NCI-H128 (cell line): ENCODE measurements at regions not wholly inside any gene's neighbourhood (a gene's known extent, or its start where the extent isn't known, plus 50 kb on each side); places are given as distances from the start of the nearest gene placed in this dataset.
"Not testable (repeated sequence)": the region's sequence is repeated elsewhere in the genome, so short reads cannot be mapped to it uniquely, and the experiment has no call there.

Experiments used
- DNase-seq: peaks from one replicate; lab custom pipeline; 2025; ENCODE audit not compliant: unreplicated experiment; lab: John Stamatoyannopoulos, UW

GRCh38 chr4:127469959-127470809 lies 162.6 kb upstream of the INTU start:
- no peak for DNase-seq

DNA sequence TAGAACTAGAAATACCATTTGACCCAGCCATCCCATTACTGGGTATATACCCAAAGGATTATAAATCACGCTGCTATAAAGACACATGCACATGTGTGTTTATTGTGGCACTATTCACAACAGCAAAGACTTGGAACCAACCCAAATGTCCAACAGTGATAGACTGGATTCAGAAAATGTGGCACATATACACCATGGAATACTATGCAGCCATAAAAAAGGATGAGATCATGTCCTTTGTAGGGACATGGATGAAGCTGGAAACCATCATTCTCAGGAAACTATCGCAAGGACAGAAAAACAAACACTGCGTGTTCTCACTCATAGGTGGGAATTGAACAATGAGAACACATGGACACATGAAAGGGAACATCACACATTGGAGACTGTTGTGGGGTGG lies 154.5 kb upstream of the INTU start:
- not testable (repeated sequence) for DNase-seq

DNA sequence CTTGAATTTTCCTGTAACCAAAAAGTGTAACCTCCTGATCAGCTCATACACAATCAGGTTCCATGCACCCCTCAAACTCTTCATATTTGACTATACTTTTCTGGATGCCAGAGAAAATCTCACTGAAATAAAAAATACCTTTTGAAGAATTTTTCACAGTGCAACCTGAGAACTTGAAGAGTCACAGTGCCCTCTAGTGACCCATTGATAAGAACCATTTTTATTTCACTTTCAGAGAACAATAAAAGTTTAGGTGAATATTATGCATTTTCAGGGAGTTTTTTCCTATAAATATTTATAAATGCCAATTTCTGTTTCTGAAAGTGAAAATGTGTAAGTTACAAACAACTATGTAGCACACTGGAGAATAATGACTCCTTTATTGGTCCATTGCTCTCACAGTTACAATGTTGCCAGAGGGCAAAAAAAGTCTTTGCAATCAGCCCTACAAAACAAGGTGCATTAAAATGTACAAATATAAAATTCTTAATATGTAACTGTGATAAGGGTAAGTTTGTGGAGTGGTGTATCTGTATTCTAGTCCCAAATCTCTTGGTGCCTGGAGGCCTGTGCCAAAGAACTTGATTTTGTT lies 153.6 kb upstream of the INTU start:
- no peak for DNase-seq

DNA sequence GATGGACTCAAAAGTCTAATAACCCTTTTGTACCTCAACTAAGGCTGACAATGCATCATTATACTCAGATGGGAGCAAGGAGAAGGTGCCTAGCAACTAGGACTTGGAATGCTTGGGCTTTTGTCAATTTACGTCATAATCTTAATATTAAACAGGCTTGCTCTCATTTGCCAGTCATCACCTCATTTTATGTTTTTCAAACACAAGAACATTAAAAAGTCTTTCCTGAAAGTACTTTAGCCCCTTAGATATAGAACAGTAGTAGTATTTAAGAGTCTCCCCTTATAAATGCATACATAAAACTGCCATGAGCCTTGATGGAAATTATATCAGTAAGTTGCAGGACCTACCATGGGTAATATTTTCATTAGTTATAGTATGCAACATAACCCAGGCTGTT lies 150.7 kb upstream of the INTU start:
- DNase-seq: no peak

DNA sequence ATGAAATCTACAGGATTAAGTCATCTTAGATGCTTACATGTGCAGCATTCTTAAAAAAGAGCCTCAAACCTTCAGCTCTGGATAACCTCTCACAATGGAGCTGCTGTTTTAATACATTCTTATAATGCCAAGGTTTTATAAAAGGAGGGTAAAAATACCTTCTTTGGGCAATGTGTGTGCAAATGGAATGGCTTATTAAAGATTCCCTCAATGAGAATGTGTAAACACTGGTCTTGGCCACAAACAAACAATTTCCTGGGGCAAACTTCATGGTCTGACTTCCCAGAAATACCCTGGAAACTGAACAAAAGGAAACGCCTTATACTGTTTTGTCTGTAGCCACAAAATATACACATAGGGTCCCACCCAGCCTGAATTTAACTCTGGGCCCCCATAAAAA lies 148.6 kb upstream of the INTU start:
- no peak for DNase-seq

DNA sequence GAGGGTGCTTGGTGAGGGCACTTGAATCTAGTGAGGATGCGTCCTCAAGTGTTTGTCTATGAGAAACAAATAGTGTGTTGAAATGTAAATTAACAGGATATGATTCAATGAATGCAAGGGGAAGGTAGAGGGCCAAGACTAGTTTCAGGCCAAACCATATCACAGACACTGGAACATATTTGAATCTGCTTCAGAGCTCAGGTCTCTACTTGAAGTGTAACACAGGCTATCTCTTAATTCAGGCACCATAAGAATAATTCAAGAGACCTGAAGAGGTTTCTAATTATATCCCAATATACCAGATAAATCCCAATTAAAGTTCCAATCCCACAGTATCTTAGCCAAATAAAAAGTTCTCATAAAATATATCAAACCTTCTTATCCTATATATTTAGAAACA lies 146.5 kb upstream of the INTU start:
- DNase-seq: no peak

DNA sequence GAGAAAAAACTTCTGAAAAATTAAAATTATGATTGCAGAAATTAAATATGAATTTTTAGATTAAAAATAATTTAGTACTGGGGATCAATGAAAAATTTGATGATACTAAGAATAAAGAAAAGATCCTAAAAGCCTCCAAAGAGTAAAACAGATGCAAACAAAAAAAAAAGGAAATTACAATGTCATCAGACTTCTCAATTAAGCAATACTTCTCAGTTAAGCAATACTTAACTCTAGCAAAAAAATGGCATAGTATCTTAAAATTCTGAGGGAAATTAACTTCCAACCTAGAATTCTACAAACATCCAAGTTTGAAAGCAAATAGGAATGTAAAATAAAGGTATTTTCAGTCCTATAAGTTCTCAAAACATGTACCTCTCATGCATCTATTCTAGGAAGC lies 141.2 kb upstream of the INTU start:
- no peak for DNase-seq

DNA sequence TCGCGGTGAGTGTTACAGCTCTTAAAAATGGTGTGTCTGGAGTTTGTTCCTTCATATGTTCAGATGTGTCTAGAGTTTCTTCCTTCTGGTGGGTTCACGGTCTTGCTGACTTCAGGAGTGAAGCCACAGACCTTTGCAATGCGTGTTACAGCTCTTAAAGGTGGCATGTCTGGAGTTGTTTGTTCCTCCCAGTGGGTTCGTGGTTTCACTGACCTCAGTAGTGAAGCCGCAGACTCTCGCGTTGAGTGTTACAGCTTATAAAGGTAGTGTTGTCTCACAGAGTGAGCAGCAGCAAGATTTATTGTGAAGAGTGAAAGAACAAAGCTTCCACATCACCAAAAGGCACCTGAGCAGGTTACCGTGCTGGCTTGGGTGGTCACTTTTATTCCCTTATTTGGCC lies 135.9 kb upstream of the INTU start:
- not testable (repeated sequence) for DNase-seq

- no peak for DNase-seq
Observed at GRCh38 chr4:127498366-127498765, 134.4 kb upstream of the INTU start.

DNA sequence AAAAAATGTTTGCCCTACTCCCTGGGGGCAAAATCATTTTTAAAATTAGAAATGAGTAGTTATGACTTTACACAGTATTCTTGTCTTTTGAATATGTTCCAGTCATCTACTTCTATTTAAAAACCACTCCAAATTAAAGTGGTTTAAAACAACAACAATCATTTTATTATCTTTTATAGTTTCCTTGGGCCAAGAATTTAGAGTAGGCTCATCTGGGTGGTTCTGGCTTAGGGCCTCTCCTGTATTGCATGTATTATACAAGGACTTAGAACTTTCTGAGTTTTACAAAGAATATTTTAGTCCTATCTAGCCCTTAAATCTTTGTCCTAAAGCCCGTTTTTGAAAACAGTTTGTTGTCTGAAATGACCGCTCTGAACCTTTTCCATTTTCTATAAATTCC lies 132.5 kb upstream of the INTU start:
- no peak for DNase-seq

DNA sequence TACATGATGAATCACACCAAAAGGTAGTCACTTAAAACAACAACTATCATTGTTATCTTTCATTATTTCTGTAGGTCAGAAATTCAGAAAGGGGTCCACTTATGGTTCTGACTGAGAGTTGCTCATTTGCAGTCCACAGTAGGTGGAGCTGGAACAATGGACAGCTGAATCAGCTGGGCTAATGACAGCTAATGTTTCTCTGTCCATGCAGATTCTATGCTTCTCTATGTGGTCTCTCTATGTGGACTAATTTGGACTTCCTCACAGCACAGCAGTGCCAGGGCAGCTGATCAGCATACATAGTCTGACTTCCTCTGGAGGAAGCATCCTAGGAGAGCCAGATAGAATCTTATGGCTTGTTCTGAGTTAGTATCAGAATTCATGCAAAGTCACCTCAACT lies 131.7 kb upstream of the INTU start:
- DNase-seq: no peak

DNA sequence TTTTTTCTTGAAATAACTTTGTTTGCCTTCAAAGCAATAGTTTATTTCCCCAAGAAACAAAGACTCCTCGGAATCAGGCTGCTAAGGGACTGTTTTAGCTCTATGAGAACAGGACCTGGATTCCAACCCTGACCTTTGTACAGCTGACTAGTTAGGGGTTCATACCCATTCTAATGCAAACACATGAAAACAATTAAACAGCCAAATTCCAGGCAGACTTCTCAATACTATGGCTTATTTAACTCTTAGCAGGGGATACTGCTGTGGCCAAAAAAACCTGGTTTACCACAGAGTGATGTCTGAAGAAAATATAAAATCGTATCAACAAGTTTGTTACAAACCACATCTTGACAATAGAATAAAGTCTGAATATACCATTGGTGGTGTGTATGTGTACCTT lies 129.6 kb upstream of the INTU start:
- no peak for DNase-seq

GRCh38 chr4:127505203-127505602 lies 127.6 kb upstream of the INTU start:
- DNase-seq: no peak

DNA sequence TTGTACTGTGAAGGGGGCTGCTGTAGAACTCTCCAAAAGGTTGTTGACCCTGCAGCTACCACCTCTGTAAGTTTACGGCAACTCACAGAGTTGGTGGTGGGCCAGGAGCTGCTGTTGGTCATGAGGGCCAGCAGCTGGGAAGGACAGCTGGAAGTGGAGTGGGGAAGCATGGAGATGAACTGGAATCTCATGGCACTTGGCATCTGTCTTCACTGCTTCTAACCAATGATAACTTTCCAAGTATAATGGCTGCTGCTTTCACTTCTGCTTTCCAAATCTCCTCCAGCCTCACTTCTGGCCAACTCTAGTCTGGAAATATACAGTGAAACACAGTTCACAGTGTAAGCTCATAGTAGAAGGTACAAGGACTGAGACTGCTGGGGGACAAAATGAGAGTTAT lies 126.5 kb upstream of the INTU start:
- no peak for DNase-seq

DNA sequence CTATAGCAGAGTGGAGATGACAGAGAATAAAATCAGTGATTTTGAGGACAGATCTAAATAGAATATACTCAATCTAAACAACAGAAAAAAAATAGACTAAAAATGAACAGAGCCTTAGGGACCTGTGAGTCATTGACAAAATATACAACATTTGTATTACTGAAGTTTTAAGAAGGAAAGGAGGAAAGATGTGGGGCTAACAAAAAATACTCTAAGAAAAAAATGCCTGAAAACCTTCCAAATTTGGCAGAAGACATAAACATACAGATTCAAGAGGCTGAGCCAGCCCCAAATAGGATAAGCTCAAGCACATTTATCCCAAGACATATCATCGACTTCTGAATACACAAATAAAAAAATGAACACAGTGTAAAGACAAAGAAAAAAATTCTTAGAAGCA lies 123.6 kb upstream of the INTU start:
- no peak for DNase-seq

DNA sequence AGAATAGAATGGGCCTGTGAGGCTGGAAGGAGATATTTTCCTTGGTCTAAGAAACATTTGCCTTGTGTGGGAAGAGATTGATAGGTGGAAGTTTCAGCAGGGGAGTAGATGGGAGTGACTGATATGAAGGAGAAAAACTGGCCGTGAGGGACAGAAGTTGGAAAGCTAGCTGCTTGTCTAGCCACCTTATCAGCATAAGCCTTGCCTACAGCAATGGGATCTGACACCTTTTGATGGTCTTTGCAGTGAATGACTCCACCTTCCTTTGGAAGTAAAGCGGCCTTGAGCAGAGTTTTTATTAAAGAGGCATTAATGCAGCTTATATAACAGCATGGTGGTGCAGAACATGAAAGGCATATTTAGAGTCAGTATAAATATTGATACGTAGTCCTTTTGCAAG lies 120.1 kb upstream of the INTU start:
- not testable (repeated sequence) for DNase-seq

DNA sequence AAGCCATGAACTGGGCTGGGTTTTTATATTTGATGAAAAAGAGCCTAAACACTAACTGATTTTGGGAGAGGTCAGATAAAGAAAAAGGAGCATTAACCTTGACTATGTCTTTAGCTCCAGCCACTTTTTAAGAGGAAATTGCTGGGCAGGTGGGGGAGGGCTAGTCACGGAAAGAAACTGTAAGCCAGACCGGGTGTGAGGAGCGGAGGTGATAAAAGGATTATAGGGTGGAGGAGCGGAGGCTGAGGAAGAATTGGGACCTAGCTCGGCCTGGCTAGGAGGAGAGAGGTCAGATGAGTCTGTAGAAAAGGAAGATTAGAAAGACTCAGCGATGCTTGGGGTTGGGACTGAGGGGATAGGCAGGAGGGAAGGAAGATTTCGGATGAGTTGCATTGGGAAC lies 117.5 kb upstream of the INTU start:
- DNase-seq: not testable (repeated sequence)

DNA sequence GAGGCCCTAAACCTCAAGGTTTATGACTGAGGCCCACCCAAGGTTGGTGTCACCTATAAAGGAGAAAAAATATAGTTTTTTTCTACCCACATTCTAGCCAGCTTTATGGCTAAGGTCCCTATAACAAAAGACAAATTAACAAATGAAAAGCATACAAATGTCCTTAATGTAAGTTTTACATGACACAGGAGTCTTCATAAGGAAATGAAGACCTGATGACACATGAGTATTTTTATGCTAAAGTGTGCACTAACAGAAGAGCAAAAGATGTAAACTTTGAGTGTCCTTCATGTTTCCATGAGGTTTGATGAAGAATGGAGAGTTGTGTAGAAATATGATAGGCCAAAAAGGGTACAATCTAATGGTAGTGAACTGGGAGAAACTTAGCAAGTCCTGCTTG lies 114.7 kb upstream of the INTU start:
- no peak for DNase-seq

DNA sequence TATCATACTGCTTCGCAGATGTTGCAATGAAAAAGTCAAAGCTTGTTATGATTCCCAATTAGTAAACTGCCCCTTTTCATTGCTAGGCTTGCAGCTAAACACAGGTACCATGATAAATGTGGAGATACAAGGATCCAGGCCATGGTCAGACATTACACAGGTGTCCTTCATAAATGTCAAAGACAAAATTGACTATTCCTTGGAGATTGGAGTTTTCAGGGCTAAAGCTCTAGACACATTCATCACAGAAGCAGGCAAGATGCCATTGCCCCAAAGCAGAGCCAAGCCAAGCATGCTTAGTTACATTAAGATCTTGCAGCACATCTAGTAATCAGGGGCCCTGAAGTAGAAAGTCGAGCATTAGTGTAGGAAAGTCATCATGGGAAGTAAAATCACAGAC lies 111.3 kb upstream of the INTU start:
- no peak for DNase-seq

DNA sequence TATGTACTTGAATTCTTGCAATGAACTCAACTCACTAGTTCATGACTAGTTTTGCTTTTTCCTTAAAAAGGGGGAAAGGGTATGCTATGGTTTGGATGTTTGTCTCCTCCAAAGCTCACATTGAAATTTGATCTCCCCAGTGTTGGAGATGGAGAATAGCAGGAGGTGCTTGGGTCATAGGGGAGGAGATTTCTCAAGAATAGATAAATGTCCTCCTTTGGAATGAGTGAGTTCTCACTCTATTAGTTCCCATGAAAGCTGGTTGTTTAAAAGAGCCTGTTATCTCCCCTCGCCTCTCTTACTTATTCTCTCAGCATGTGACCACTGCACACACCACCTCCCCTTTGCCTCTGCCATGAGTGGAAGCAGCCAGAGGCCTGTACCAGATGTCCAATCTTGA lies 109.4 kb upstream of the INTU start:
- DNase-seq: no peak

DNA sequence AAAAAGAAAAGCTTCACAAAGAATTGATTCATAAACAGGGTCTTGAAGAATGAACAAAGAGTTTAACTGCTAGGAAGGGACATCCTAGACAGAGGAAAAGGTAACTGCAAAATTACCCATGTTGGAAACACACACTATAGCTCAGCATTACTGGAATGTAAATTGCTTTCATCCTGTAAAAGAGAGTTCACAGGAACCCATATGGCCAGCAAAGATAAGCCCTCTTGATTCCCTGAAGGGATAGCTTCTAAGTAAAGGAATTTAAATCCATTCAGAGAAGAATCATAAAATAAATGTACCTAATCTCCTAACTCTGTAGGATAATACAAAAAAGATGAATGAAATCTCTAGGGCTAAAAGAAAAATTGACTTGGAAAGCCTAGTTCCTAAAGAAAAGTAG lies 107.1 kb upstream of the INTU start:
- DNase-seq: no peak

GRCh38 chr4:127528302-127528701 lies 104.5 kb upstream of the INTU start:
- DNase-seq: no peak

DNA sequence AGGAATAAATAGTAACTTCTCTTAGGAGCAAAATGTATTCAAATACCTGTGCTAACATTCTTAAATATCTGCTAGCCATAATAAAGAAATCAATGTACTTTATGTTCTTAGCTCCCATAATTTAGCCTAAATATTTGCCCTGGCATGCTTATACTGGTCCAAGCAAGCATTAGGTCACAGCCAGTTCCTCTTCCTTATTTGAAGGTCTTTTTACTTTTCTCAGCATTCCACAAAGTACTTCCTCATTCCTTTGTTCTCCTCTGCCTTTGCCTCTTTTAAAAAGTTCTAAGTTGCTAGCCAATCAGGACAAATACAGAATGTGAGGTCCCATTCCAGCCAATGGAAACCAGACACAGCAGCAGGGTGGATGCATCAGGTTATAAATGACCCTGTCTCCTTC lies 102.9 kb upstream of the INTU start:
- not testable (repeated sequence) for DNase-seq
